ENCODE measurements at regions not wholly inside any gene's neighbourhood (a gene's known extent, or its start where the extent isn't known, plus 50 kb on each side); places are given as distances from the start of the nearest gene placed in this dataset.
"Not testable (repeated sequence)": the region's sequence is repeated elsewhere in the genome, so short reads cannot be mapped to it uniquely, and the experiment has no call there.

GRCh38 chr2:87660164-87660563 is 87.7 kb upstream of the PLGLB2 start:
- not testable (repeated sequence) for TF ChIP-seq CTCF, POLR2A (IDR thresholded peaks at IDR 0.05)

All from lower leg skin (tissue), 3 donors.